ENCODE measurements at regions not wholly inside any gene's neighbourhood (a gene's known extent, or its start where the extent isn't known, plus 50 kb on each side); places are given as distances from the start of the nearest gene placed in this dataset.

GRCh38 chr18:42447688-42448087, 492.7 kb downstream of the PIK3C3 start:
- TF ChIP-seq CTCF (IDR thresholded peaks at IDR 0.05) (no peak), POLR2AphosphoS5 (IDR thresholded peaks at IDR 0.05) (no peak)
